NCI-H524 treated with DMSO at 0.1 percent for 48 hours (cell line): ENCODE measurements at regions not wholly inside any gene's neighbourhood (a gene's known extent, or its start where the extent isn't known, plus 50 kb on each side); places are given as distances from the start of the nearest gene placed in this dataset.
"Not testable (repeated sequence)": the region's sequence is repeated elsewhere in the genome, so short reads cannot be mapped to it uniquely, and the experiment has no call there.

Experiments
- DNase-seq: peaks from one replicate; lab custom pipeline; 2025; lab: John Stamatoyannopoulos, UW

DNA sequence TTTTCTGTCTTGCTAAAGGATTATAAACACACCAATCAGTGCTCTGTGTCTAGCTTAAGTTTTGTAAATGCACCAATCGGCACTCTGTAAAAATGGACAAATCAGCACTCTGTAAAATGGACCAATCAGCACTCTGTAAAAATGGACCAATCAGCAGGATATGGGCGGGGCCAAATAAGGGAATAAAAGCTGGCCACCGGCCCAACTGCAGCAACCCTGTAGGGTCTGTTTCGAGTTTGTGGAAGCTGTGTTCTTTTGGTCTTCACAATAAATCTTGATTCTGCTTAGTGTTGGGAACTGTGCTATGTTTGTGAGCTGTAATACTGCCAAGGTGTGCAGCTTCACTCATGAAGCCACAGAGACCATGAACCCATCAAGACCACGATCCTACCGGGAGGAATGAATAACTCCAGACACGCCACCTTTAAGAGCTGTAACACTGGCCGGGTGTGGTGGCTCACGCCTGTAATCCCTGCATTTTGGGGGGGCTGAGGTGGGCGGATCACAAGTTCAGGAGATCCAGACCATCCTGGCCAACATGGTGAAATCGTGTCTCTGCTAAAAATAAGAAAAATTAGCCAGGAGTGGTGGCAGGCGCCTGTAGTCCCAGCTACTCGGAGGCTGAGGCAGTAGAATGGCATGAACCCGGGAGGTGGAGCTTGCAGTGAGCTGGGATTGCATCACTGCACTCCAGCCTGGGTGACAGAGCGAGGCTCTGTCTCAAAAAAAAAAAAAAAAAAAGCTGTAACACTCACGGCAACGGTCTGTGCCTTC is 133.0 kb upstream of the GDF10 start:
- DNase-seq: not testable (repeated sequence)

DNA sequence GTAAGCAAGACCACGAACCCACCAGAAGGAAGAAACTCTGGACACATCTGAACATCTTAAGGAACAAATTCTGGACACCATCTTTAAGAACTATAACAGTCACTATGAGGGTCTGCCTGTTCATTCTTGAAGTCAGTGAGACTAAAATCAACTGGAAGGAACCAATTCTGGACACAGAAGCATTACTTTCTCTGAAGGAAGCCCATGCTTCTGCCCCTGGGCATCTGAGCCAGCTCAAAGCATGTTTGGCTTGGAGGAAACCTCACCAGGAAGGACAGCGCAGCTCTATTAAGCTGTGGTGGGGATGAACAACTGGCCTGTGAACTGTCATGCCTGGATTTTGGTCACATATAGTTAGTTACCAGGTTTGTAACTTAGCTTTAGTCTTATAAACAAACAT is 132.4 kb upstream of the GDF10 start:
- no peak for DNase-seq

DNA sequence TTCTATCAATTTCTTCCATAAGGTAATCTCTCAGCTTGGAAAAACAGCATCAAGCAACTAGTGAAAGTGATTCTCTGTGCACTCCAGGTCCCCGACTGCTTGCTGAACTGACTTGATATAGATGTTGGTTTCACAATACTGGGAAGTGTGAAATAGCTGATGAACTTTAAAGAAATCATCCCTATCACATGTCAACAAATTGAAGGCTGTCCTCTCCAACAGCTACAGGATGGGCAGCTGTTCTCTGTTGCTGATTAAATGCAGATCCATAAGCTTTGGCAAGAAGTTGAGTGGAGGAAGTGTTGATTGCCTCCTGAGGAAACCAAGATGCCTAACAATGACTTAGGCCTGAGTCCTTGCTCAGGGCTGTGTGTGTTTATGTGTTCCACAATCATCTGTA is 130.4 kb upstream of the GDF10 start:
- DNase-seq: no peak

DNA sequence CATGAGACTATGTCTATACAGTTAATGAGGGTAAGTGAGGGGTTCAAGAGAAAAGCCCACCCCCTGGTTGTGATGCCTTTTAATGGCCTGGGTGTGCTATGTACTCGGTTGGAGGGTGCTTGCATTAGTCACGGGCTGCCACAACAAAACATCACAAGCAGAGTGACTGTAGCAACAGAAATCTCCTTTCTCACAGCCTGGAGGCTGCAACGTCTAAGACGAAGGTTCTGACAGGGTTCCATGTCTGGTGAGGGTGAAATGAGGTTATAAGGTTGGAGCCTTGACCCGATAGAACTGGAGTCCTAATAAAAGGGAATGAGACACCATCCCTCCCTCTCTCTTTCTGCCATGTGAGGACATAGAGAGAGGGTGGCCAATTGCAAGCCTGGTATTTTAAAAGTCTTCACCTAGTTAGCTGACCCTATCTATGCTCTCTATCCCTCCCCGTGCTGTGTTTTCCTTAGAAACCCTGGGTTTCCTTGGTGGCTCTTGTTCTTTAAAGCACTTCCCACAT is 126.0 kb upstream of the GDF10 start:
- no peak for DNase-seq

DNA sequence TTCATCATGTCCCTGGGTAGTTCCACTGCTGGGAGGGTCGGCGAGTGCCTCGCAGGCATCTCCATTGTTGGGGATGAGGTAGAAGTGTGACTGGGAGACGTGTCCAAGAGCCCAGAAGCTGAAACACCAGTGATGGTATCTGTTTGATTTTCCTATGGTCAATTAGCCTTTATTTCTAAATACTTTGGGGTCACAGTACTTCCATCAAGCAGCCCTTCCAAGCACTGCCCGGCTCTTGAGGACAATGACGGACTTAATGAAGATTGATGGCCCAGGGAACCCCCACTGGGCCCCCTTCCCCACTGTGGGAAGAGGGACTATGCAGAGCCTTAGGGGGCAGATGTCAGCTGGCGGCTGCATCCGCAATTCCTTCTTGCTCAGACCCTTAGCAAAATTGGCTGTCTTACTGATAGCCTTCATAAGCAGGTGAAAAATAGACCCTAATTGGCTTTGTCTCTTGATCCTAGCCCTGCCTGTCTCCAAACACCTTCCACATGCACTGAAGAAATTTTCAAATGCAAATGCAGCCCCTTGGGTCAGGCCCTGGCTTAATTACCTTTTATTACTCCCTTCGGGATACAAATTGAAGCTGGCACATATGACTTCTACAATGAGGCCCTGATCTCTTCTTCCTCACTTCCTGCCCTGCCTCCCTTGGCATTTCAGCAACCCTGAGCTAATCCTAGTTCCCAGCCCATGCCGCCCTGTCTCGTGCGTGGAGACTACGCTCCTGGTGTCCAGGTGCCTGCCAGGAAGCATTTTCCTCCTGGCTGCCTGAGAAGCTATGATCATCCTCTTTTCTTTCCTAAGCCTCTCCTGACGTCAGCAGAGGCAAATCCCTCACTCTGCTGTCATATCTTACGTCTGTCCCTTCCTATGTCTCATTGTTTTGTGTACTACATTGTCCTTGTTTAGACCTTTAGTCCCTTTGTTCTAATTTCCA is 124.5 kb upstream of the GDF10 start:
- DNase-seq: peak; percentile 48

DNA sequence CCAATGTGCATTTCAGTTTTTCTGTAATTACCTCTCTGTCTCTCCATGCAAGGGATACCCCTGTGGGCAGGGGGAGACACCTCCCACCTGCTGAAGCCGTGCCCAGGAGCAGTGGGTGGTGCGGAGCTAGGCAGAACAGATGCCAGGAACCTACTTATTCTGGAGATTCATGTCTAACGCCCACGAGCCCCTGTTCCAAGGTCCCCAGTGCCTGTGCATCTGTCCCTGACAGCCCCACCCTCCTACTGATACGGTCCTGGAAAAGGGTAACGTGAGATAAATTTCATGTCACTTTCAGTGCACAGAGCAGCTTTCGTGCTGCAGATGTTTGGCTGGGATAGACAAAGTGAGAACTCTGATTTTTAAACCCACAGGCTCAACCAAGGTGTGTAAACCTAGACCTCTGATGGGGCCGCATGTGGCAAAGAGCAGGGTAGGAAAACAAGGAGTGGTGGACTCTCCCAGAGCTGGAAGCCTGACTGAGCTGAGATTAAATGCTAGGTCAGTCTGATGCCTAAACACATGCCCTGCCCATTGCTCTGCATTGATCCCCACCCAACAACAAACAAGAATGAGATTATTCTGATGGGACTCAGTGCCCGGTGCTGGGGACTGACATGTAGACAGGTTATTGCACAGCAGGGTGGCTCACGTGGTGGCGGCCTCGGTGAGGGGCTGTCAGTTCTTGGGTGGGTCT is 123.6 kb upstream of the GDF10 start:
- DNase-seq: no peak

DNA sequence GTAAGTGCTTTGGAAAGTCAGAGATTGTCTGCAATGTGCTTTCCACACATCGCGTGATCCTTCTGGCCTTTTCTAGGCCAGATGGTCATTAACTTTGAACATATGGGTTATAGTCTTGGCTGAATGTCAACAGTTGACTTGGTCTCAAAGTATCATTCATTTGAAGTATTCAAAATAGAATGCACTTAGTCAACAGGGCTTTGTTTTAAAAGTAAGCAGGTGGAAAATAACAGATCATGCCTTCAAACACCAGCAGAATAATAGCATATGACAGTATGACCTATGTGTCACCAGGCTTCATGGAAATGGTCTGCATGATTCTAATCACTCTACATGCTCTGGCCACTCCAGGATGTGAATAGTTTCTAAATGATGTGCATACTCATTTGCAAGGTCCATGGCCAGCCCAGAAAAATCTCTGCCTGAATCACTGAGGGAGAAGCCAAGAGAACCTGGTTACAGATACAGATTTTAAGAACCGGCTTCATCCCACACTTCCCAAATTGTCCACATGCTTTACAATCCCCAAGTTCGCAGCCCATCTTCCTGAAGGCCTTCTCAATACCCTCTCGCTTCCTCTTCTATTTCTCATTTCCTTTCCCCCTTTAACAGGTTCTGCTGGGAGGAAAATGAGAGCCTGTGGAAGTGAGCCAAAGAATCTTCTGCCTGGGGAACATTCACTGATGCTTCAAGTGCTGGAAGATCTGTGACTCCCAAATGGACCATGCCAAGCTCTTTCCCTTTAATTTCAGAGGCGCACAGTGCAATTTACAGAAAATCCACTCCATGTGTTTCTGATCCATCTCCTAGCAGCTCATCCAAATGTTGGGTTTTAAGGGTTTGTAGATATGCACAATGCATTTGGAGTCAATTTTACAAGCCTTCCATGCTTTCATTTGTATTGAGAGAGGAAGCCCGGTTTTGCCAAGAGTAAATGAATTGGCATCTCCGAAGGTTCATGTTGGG is 122.8 kb upstream of the GDF10 start:
- DNase-seq: peak; percentile 45

DNA sequence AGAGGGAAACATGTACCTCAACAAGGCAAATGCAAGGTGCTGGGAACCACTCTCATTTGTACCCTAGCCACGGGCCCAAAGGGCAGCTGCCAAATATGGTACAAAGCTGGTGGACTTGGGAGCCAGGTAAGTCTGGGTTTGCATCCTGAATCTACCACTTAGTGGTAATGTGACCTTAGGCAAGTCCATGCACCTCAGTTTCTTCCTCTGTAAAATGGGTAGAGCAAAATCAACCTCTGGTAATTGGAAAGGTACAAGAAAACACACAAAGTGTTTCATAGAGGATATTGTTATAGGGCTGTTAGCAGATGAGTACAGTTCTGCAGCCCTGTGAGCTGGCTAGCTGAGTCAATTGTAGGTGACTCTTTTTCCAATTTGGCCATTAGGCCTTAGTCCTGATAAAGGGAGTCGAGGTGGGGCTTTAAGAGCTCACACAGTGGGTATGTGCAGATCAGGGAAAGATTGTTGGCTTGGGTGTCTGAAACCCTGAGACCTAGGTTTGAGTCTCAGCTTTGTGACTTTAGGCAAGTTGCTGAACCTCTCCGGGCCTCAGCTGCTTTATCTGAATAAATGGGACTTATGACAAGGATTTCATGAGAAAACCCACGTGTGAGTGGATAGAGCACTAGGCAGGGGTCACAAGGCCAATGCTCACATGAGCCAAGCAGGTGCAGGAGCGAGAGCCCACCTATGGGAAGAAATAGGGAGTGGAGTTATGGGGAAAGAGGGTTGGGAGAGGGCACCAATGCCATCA is 121.3 kb upstream of the GDF10 start:
- DNase-seq: no peak

DNA sequence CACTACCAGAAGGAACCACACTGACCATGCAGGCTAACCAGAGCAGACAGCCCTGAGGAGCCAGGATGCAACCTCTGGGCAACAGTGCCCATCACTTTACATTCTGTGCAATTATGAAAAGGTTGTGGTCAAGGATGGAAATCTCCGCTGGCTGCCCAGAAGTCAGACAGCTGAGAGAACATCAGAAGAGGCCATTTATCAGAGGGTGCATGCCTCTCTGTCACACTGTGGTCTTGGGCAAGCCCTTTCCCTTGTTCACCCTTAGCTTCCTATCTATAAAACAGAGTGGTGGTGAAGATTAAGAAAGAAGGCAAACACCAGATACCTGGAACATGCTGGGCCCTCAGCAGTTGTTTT is 120.7 kb upstream of the GDF10 start:
- DNase-seq: no peak

DNA sequence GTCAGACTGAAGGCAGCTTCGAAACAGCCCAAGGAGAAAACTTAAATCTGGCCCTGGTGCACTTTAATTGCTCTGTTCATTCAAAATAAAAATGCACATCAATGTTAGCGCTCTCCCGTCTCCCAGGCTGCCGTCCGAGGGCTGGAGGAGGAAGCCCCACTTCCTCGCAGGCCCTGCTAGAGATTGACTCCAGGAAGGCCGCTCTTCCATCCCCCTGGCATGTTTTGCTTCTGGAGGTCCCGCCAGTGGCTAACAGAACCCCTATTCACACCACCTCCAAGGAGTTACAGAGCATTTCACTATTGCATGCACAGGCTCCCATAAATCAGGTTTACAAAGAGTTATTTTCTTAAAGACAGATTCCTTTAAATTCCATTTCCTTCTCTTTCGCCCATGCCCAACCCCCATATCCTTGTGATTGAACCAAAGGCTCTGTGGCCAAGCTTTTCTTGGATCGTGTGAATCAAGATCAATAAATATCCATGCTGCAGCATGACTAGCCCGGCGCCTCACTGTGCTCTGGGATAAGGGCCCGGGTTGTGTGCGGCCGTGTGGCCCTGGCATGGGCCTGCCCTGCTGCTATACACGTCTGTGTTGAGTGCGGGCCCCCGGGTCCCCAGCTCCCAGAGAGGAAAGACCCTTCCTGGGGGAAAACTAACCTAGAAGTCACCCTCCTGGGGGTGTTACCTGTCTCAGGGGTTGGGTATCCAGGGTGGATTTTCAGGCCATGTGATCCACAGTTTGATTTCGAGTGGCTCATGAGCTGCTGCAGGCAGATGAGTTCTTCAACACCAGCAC is 118.7 kb upstream of the GDF10 start:
- DNase-seq: no peak

DNA sequence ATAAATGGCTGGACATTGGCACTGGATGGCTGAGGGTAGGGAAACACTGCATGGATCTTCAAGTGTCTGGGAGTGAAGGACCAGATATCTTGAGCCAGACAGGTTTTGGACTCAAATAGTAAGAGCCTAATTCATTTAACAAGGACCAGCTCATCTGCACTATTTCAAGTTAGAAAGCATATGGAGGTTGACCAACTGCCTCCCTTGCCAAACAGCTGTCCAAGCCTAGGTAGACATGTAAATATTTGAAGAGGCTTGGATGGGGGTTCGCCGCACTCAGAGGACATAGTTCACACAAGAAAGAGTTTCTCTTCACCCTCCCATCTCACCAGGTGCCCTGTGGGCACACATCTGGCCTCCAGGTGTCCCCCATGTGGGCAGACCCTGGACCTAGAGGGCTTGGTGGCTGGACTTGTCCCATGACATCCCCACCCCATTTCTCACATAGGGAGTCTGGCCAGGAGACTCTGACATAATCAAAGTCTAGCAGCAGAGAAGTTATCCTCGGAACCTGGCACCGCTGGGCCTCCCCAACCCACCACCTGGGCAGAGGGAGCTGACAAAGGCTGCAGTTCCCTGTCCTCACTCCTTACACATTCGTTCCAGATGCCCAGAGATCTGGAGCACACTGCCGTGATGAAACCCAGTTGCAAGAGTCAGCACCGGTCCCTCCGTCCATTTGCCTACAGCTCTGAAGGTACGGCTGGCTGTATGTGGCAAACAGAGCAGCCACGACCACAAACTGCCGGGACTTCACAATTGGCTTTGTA is 116.9 kb upstream of the GDF10 start:
- DNase-seq: no peak

DNA sequence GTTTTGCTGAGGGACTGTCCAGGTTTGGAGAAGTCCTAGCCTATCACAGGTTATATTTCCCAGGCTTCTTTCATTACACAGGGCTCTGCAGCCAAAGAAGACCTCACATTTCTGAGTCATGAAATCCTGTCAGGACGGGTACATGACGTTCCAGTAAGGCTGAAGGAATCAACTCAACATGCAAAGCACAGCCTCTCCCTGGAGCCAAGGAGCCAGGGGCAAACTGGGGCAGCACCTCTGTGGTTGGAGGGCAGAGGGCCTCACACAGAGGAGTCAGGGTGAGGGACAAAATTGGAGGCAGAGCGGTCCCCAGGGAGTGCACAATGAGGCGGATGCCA is 116.3 kb upstream of the GDF10 start:
- no peak for DNase-seq

DNA sequence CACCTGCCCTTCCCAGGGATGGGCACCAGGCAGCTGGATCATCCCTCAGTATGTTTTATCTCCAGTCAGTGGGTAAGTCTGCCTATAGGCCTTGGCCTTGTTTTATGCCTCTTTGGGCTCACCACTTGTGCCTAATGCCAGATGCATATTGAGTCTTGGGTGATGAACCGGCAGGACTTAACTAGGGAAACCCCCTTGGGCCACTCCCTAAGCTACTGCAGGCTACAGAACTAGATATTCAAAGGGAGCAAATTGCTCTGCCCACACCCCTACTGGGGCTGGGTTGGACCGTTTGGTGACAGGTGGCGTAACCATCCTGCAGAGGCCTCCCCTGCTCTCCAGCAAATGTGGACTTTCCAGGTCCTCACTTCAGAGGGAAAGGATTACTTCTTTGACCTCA is 115.7 kb upstream of the GDF10 start:
- DNase-seq: no peak

DNA sequence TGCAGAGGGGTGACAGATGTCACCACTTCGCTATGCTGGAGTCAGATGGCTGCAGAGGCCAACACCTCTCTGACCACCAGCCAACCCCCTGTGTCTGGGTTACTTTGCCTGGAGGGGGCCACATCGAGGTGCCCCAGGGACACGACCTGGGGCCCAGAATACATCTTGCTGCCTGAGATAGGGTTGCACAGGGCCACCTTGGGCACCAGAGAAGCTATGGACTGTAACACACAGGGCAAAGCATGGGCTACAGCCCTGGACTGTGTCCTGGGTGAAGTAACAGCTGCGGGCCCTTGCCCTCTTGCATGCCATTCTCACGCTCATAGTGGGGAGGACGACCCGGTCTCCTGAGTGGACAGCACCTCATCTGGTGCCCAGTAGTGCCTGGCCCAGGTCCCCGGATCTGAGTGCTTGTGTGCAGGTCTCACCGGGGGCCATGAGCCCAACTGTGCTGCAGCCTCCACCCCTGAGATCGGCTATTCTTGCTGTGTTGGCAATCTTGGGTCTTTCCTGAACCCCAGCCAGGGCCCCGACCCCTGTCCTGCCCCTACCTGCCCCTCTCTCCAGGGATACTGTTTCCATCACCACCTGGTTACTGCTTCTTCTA is 115.2 kb upstream of the GDF10 start:
- no peak for DNase-seq

DNA sequence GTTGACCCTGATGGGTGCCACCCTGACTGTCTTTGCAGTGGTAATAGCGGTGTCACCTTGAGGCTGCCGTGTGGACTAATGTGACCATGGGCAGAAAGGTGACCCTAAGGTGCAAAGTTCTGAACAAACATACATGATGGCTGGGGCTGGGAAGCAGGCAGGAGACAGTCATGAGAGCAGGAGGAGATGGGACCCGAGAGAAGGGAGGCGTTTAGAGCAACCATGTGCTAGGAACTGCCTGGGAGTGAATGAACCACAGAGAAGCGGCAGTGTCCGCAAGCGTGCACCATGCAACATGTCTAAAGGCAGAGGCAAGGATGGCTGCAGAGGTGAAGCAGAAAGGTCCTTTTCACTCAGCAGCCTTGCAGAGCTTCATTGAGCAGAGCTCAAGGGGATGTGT is 113.1 kb upstream of the GDF10 start:
- no peak for DNase-seq

DNA sequence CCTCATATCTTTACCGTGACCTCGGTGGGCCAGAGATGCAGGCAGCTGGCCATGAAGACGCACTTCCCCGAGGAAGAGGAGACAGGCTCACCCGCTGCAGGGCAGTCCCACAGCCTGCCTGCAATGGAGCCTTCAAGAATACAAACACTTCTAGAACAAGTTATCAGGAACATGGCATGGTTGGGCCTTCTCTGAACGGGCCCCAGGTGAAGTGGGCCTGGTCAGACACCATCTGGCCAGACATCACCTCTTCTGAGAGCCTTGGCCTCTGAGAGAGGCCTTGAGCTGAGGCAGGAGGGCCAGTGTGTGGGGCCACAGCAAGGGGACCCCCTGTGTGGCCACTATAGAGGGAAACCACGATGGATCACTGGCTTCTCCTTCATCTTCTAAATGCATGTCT is 112.4 kb upstream of the GDF10 start:
- DNase-seq: no peak

DNA sequence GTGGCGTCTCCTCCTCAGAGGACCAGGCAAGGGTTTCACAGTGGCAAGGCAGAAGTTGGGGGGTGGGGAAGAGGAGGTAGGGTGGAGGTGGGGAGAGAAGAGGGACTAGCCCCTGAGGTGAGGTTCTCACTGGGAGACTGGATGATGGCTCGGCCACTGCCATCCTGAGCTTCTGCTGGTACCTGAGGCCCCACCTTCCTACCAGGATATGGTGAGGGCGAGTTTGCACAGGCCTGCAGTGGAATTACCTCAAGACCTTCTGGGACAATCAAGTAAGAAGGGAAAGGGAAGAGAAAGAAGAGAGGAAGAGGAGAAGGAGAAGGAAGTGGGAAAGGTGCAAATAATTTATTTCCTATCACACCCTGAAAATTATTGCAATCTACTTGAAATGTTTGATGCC is 111.8 kb upstream of the GDF10 start:
- DNase-seq: no peak

DNA sequence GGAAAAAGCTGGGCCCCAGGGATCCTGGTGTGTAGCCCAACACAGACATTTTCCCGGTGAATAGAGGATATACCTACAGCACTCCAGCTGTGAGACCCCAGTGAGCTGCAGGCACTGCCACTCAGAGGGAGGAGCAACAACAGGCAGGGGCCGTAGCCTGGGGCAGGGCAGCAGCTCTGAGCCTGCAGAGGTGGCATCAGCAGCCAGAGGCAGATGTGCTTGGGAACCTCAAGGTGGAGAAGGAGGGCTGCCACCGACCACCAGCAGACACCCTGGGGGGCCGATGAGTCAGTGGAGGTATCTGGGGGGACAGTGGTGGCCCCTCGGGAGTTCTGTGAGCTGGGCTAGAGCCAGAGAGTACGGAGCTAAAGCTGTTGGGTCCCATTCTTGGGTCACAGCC is 110.2 kb upstream of the GDF10 start:
- no peak for DNase-seq

DNA sequence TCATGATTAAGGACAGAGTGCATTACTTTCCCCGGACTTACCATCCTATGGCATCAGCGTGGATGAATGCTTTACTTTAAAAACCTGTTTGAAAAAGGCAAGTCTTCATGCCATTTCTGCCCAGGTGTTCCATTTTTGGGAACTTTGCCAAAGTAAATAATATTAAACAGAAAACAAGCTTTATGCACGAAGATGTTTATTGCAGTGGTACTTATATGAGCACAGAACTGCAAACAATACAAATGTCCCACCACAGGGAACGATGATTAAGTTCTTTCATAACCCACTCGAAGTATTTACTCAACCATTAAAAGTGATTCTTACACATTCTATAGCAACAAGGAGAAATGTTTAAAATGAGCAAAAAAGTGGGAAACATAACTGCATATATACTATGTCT is 109.7 kb upstream of the GDF10 start:
- DNase-seq: no peak
